ENCODE measurements at regions not wholly inside any gene's neighbourhood (a gene's known extent, or its start where the extent isn't known, plus 50 kb on each side); places are given as distances from the start of the nearest gene placed in this dataset.

- POLR2A ChIA-PET: no interaction called here
These were observed 381.5 kb upstream of the STXBP6 start for GRCh38 chr14:25431211-25432076.

DNA sequence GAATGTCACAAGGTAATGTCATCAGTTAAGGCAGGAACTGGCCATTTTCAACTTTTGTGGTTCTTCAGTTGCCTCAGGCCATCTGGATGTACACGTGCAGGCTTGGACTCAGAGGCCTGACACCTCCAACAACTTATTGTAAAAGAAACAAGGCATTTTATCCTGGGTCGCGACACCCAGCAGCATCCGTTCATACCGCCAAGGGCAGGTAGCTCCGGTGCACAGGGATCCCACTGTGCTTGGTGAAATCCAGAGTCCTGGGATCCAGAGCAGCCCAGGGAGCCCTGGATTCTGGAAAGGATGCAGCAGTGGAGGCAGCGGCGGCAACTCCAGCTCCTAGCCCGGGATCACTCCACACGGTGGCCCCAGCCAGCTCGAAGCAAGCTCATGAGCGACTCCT, 380.9 kb upstream of the STXBP6 start:
- no peak for TF ChIP-seq CTCF (IDR thresholded peaks at IDR 0.05; ENCODE audit: insufficient read depth, low read length, missing control alignments)
- H3K4me3 ChIP-seq (ENCODE audit: low read depth, low read length): no peak overlapping the region
- ChIA-PET POLR2A (no interaction called here), CTCF (no interaction called here)
- DNase-seq (ENCODE audit: low read depth, low spot score): no peak

More at GRCh38 chr14:25431211-25432076, 381.5 kb upstream of the STXBP6 start:
- no peak for DNase-seq (ENCODE audit: low read depth, low spot score)
- TF ChIP-seq CTCF (IDR thresholded peaks at IDR 0.05; ENCODE audit: insufficient read depth, low read length, missing control alignments): no peak
- H3K4me3 ChIP-seq (ENCODE audit: low read depth, low read length): no peak overlapping the region
- CTCF ChIA-PET: no interaction called here

DNA sequence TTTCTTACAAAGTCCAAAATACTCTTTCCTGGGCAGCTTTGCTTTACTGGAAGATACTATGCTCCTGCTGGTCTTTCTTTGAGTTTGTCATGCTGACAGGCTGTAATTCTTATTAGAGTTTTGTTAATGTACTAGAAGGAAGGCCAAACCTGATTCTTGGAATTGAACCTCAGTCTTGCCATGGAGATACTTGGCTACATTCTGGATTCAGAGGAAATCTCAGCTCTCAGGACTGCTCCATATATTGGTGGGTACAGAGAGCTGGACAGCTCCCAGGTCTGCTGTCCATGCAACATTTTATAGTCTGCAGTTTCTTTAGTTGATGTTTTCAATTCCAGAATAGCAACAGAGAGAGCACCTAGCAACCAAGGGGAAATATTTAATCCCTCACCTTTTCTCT, 363.1 kb upstream of the STXBP6 start:
- TF ChIP-seq CTCF (IDR thresholded peaks at IDR 0.05; ENCODE audit: insufficient read depth, low read length, missing control alignments): no peak
- CTCF ChIA-PET: no interaction called here
- POLR2A ChIA-PET: no interaction called here
- no peak for DNase-seq (ENCODE audit: low read depth, low spot score)
- H3K4me3 ChIP-seq (ENCODE audit: low read depth, low read length): no peak overlapping the region

DNA sequence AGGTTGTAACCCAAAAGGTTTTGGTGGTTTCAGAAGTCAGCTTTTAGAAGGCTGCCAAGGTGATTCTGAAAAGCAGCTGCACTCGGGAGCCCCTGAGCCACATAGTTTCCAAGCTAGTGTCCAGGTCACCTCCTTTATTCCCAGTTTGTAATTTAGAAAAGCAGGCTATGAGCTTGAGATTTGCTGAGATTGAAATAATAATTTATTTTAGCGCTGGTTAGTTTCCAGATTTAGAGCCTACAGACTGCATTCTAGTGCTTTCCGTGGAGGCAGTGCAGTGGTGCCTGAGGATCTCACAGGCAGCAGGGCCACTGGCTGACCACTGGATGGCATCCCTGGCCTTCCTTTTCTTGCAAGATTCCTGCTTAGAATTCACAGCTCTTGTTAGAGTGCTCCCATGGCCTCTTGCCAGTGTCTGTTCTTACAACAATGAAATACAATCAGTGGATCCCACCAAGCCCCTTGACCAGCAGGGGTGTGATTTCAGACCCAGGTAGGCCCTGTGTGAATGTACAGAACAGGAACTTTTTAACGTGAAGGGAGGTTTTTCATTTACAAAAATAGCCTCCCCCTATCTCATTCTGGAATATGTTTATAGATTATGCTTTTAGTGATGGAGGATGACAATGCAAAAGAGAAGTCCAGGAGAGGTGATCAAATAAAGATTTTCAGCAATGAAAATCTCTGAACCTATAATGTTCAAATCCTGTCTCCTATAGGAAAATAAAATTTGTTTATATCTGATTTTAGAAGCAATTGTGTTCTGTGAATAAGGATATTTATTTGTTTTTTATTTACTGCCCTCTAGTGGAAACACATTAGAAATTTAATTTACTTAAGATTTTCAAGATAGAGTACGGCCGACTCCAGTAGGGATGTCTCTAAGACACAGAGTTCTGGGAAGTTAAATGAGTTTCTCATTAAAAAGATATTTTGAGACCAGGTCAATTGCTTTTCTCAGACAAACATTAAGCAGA, 362.1 kb upstream of the STXBP6 start:
- ChIA-PET POLR2A (no interaction called here), CTCF (interaction anchor here (0.9 kb wide), 1 partner anchor 10 kb away, joined by 3 read pairs; no protein-coding TSS in a partner anchor)
- no peak overlapping the region for H3K4me3 ChIP-seq (ENCODE audit: low read depth, low read length)
- TF ChIP-seq CTCF (IDR thresholded peaks at IDR 0.05; ENCODE audit: insufficient read depth, low read length, missing control alignments): no peak
- DNase-seq (ENCODE audit: low read depth, low spot score): no peak

GRCh38 chr14:25406818-25407217, 356.9 kb upstream of the STXBP6 start:
- CTCF ChIA-PET: no interaction called here
- POLR2A ChIA-PET: no interaction called here
- H3K4me3 ChIP-seq (ENCODE audit: low read depth, low read length): no peak overlapping the region
- TF ChIP-seq CTCF (IDR thresholded peaks at IDR 0.05; ENCODE audit: insufficient read depth, low read length, missing control alignments): no peak
- DNase-seq (ENCODE audit: low read depth, low spot score): no peak

All from AG04449 (cell line).